IMR-90 (cell line): ENCODE measurements at regions not wholly inside any gene's neighbourhood (a gene's known extent, or its start where the extent isn't known, plus 50 kb on each side); places are given as distances from the start of the nearest gene placed in this dataset.

Experiments
- ATAC-seq: fragments of 200-7000 bp; cut with Tn5 transposase; 2 replicates; pipeline ENCODE4 v1.9.1; 2020; ENCODE audit warnings: low read depth, mild to moderate bottlenecking, moderate library complexity
- BruUV-seq: library from RNA; stranded (reverse); fragments of 400-500 nt; replicated peaks from 2 replicates; lab custom pipeline; 2021; lab: Mats Ljungman, UMichigan
- CTCF ChIA-PET: fragments of 300-600 bp; formaldehyde crosslinking; extraction: SDS; loops from one replicate; lab custom pipeline; 2021; ENCODE audit warnings: antibody characterized with exemption; lab: Yijun Ruan, JAX
- POLR2A ChIA-PET: fragments of 300-600 bp; sonication (Branson Sonifier 250); formaldehyde crosslinking; loops from one replicate; lab custom pipeline; 2022; ENCODE audit warnings: antibody characterized with exemption; ENCODE audit not compliant: unreplicated experiment; lab: Charles Lee
- DNase-seq: peaks from one replicate; pipeline ENCODE4 v3.0.0; 2013
- H2AFZ ChIP-seq: replicated peaks from 2 replicates; pipeline ENCODE3; 2013; ENCODE audit warnings: low read length, mild to moderate bottlenecking; ENCODE audit not compliant: poor library complexity
- H2AK5ac ChIP-seq: 2 replicates; pipeline ENCODE4 v1.6.1; 2013; ENCODE audit warnings: low read depth, low read length, inconsistent platforms
- H2AK9ac ChIP-seq: replicated peaks from 2 replicates; pipeline ENCODE3; 2013; ENCODE audit warnings: mild to moderate bottlenecking, low read depth, low read length, moderate library complexity; ENCODE audit not compliant: poor library complexity
- H2BK120ac ChIP-seq: 2 replicates; pipeline ENCODE4 v1.6.1; 2013; ENCODE audit warnings: low read depth, low read length, inconsistent platforms
- H2BK15ac ChIP-seq: 3 replicates; pipeline ENCODE4 v1.6.1; 2013; ENCODE audit warnings: low read depth, low read length, inconsistent platforms
- H2BK20ac ChIP-seq: 2 replicates; pipeline ENCODE4 v1.6.1; 2013; ENCODE audit warnings: low read depth, mild to moderate bottlenecking, inconsistent platforms, low read length, moderate library complexity
- H2BK5ac ChIP-seq: 2 replicates; pipeline ENCODE4 v1.6.1; 2013; ENCODE audit warnings: mild to moderate bottlenecking, low read depth, low read length, inconsistent platforms; ENCODE audit not compliant: poor library complexity, severe bottlenecking
- H3K14ac ChIP-seq: replicated peaks from 2 replicates; pipeline ENCODE4 v1.6.1; 2013; ENCODE audit warnings: low read depth, low read length, inconsistent platforms
- H3K18ac ChIP-seq: 2 replicates; pipeline ENCODE4 v1.6.1; 2013; ENCODE audit warnings: low read depth, low read length, control low read depth
- H3K23ac ChIP-seq: 2 replicates; pipeline ENCODE4 v1.6.1; 2013; ENCODE audit warnings: low read depth, low read length, inconsistent platforms
- H3K27ac ChIP-seq: 2 replicates; pipeline ENCODE4 v1.5.1; 2013; ENCODE audit warnings: mild to moderate bottlenecking, control low read depth, low read length; ENCODE audit not compliant: insufficient read depth
- H3K27me3 ChIP-seq: 2 replicates; pipeline ENCODE4 v1.6.1; 2013; ENCODE audit warnings: low read length; ENCODE audit not compliant: control insufficient read depth, insufficient read depth
- H3K36me3 ChIP-seq: 2 replicates; pipeline ENCODE4 v1.6.1; 2013; ENCODE audit warnings: low read length, mixed read lengths; ENCODE audit not compliant: control insufficient read depth, insufficient read depth
- H3K4ac ChIP-seq: 2 replicates; pipeline ENCODE4 v1.6.1; 2013; ENCODE audit warnings: low read depth, low read length, inconsistent platforms
- H3K4me1 ChIP-seq: 2 replicates; pipeline ENCODE4 v1.6.1; 2013; ENCODE audit warnings: low read length, mixed read lengths; ENCODE audit not compliant: control insufficient read depth, insufficient read depth
- H3K4me2 ChIP-seq: 2 replicates; pipeline ENCODE4 v1.6.1; 2013; ENCODE audit warnings: low read depth, mild to moderate bottlenecking, control low read depth, low read length, moderate library complexity
- H3K4me3 ChIP-seq: 2 replicates; pipeline ENCODE4 v1.5.1; 2013; ENCODE audit warnings: low read depth, mild to moderate bottlenecking, control low read depth, low read length, moderate library complexity; ENCODE audit not compliant: insufficient read depth
- H3K56ac ChIP-seq: 2 replicates; pipeline ENCODE4 v1.6.1; 2013; ENCODE audit warnings: low read length, inconsistent platforms; ENCODE audit not compliant: insufficient read depth; ENCODE audit errors: extremely low read depth
- H3K79me1 ChIP-seq, 2 experiments: 2 replicates each; pipeline ENCODE4 v1.6.1; 2013; ENCODE audit warnings: low read length in 2 of 2, inconsistent platforms in 1 of 2, low read depth in 1 of 2
- H3K9ac ChIP-seq: 2 replicates; pipeline ENCODE4 v1.6.1; 2013; ENCODE audit warnings: low read depth, low read length, control low read depth
- H3K9me1 ChIP-seq: 2 replicates; pipeline ENCODE4 v1.6.1; 2013; ENCODE audit warnings: low read length, inconsistent platforms; ENCODE audit not compliant: insufficient read depth
- H3K9me3 ChIP-seq: 2 replicates; pipeline ENCODE4 v1.6.1; 2013; ENCODE audit warnings: low read length; ENCODE audit not compliant: control insufficient read depth, insufficient read depth
- H4K20me1 ChIP-seq: 2 replicates; pipeline ENCODE4 v1.6.1; 2013; ENCODE audit warnings: low read length, inconsistent platforms; ENCODE audit not compliant: insufficient read depth
- H4K5ac ChIP-seq: 2 replicates; pipeline ENCODE4 v1.6.1; 2013; ENCODE audit warnings: mild to moderate bottlenecking, low read depth, low read length, control low read depth
- H4K8ac ChIP-seq, 2 experiments: 2 replicates each; pipeline ENCODE4 v1.6.1; 2013; ENCODE audit warnings: low read depth in 2 of 2, low read length in 2 of 2, control low read depth in 1 of 2, inconsistent platforms in 1 of 2
- H4K91ac ChIP-seq: 2 replicates; pipeline ENCODE4 v1.6.1; 2013; ENCODE audit warnings: low read depth, low read length, inconsistent platforms; ENCODE audit not compliant: insufficient read depth
- CEBPB ChIP-seq: IDR thresholded peaks from 2 replicates; pipeline ENCODE4 v1.6.1; 2012; ENCODE audit warnings: low read depth, low read length, improper control_type of control experiment
- CHD1 ChIP-seq: IDR thresholded peaks from 2 replicates; pipeline ENCODE4 v1.6.1; 2012; ENCODE audit warnings: low read depth, low read length, improper control_type of control experiment
- MAZ ChIP-seq: IDR thresholded peaks from 2 replicates; pipeline ENCODE4 v1.6.1; 2012; ENCODE audit warnings: low read depth, mild to moderate bottlenecking, low read length, improper control_type of control experiment, moderate library complexity, borderline replicate concordance
- NFE2L2 ChIP-seq: fragments of 150-350 bp; IDR thresholded peaks from 2 replicates; pipeline ENCODE4 v1.6.1; 2016; ENCODE audit warnings: low read depth, mild to moderate bottlenecking, low read length
- POLR2A ChIP-seq: IDR thresholded peaks from 2 replicates; pipeline ENCODE4 v1.6.1; 2012; ENCODE audit warnings: mild to moderate bottlenecking, low read depth, low read length
- RAD21 ChIP-seq: IDR thresholded peaks from 2 replicates; pipeline ENCODE4 v1.6.1; 2012; ENCODE audit warnings: low read length, improper control_type of control experiment
- RFX5 ChIP-seq: IDR thresholded peaks from 2 replicates; pipeline ENCODE4 v1.8.0; 2012; ENCODE audit warnings: low read depth, mild to moderate bottlenecking, low read length, moderate library complexity
- WGBS, 2 experiments: methylation state at CpG; one replicate each; pipeline versions ENCODE4 v1.1.5 to v1.1.7; 2013; ENCODE audit warnings: missing lambda C conversion rate in 2 of 2; ENCODE audit not compliant: insufficient read length in 1 of 2; ENCODE audit errors: extremely low coverage in 2 of 2; 5-methylcytosine and 5-hydroxymethylcytosine counted together
- dilution Hi-C: fragments of 300-500 bp; cut with HindIII; formaldehyde crosslinking; loops from one replicate; pipeline ENCODE4 v1.14.3; 2018; ENCODE audit warnings: low sequenced_read_pairs; ENCODE audit not compliant: unreplicated experiment
- in situ Hi-C: fragments of 300-500 bp; cut with MboI; formaldehyde crosslinking; loops from 3 replicates; pipeline ENCODE4 v1.14.3; 2019; ENCODE audit warnings: low sequenced_read_pairs, inconsistent platforms, mixed read lengths
- intact Hi-C: fragments of 100-400 bp; cut with micrococcal nuclease; formaldehyde crosslinking; loops from 2 replicates; pipeline ENCODE4 v1.10.0; 2022

DNA sequence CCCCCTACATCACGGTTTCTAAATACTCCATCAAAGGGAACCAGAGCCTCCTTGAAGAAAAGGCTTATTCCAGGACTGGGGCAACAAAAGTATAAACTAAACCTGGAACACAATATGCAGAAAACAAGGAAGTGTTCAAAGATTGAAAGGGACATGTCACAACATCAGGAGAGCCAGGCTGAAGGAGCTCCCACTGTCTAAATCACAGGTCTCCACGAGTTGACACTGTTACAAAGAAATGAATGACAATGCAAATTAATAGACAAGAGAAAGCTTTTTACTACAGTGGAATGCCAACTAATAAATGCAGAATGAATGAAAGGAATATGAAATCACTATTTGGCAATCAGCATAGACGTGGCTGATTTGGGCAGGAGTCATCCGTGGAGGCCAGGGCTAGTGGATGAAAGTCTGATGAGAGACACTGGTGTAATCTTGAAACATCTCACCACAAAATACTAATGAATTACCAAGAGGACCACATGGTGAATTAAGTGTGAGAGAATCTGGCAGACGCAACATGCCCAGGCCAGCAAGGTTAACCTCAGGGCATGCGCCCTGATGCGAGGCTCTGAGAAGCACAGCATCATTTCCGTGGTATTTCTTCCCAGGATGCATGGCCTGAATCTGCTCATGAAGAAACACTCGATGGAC lies 123.8 kb upstream of the TJP1 start:
- intact Hi-C loops = no loop called here
- no peak overlapping the region for H2AK5ac ChIP-seq
- no peak overlapping the region for H3K27ac ChIP-seq

More for the DNA sequence above, 123.8 kb upstream of the TJP1 start:
- no peaks in the 10 kb centered on the region for H3K4me1 ChIP-seq
- no peak overlapping the region for H3K18ac ChIP-seq
- peak; percentile 67 for TF ChIP-seq CEBPB
- TF ChIP-seq MAZ = no peak
- TF ChIP-seq RAD21 = no peak
- no peak for TF ChIP-seq RFX5
- TF ChIP-seq CHD1 = no peak
- TF ChIP-seq POLR2A = no peak
- 0 out of 2 replicates have a peak, but pooled peaks have one; percentile 34 for TF ChIP-seq NFE2L2
- CTCF ChIA-PET = no interaction called here
- H3K27me3 ChIP-seq = no peaks in the 10 kb centered on the region
- H2AK9ac ChIP-seq = no peak overlapping the region
- no peaks in the 10 kb centered on the region for H3K9me3 ChIP-seq
- POLR2A ChIA-PET = no interaction called here
- 85% methylated on average over 3 of the region's 9 CpGs; no CpG with 5 or more reads in 1 of the 2 experiments for WGBS, 2 experiments
- no peak overlapping the region for H2BK120ac ChIP-seq
- H4K91ac ChIP-seq = no peak overlapping the region
- no peak overlapping the region for H3K4me3 ChIP-seq
- DNase-seq (peak; percentile 58), ATAC-seq (peak; percentile 24; the same call in 1 of the 2 replicates)
- H4K5ac ChIP-seq = no peak overlapping the region
- no peaks in the 10 kb centered on the region for H4K20me1 ChIP-seq
- BruUV-seq = no TSS peak
- H3K9me1 ChIP-seq = no peaks in the 10 kb centered on the region
- H2BK15ac ChIP-seq = no peak overlapping the region
- H3K56ac ChIP-seq = no peak overlapping the region
- no peak overlapping the region for H3K4me2 ChIP-seq
- no peak overlapping the region for H3K4ac ChIP-seq
- H3K23ac ChIP-seq = no peak overlapping the region
- H3K9ac ChIP-seq = no peak overlapping the region
- H4K8ac ChIP-seq = no peak overlapping the region
- in situ Hi-C loops (loop anchor here (10.0 kb wide), 1 partner anchor 61 kb away; no protein-coding TSS in a partner anchor), dilution Hi-C loops (no loop called here)
- no peaks in the 10 kb centered on the region for H3K79me1 ChIP-seq
- H2BK5ac ChIP-seq = no peak overlapping the region
- H3K14ac ChIP-seq = no peak overlapping the region
- peak overlapping the region; percentile 23 for H2AFZ ChIP-seq
- no peaks in the 10 kb centered on the region for H3K36me3 ChIP-seq
- no peak overlapping the region for H2BK20ac ChIP-seq
